IMR-90 (cell line): ENCODE measurements at regions not wholly inside any gene's neighbourhood (a gene's known extent, or its start where the extent isn't known, plus 50 kb on each side); places are given as distances from the start of the nearest gene placed in this dataset.

Source experiments
- ATAC-seq: fragments of 200-7000 bp; cut with Tn5 transposase; 2 replicates; pipeline ENCODE4 v1.9.1; 2020; ENCODE audit warnings: low read depth, mild to moderate bottlenecking, moderate library complexity
- BruUV-seq: library from RNA; stranded (reverse); fragments of 400-500 nt; replicated peaks from 2 replicates; lab custom pipeline; 2021; lab: Mats Ljungman, UMichigan
- CTCF ChIA-PET: fragments of 300-600 bp; formaldehyde crosslinking; extraction: SDS; loops from one replicate; lab custom pipeline; 2021; ENCODE audit warnings: antibody characterized with exemption; lab: Yijun Ruan, JAX
- POLR2A ChIA-PET: fragments of 300-600 bp; sonication (Branson Sonifier 250); formaldehyde crosslinking; loops from one replicate; lab custom pipeline; 2022; ENCODE audit warnings: antibody characterized with exemption; ENCODE audit not compliant: unreplicated experiment; lab: Charles Lee
- DNase-seq: peaks from one replicate; pipeline ENCODE4 v3.0.0; 2013
- H2AFZ ChIP-seq: replicated peaks from 2 replicates; pipeline ENCODE3; 2013; ENCODE audit warnings: low read length, mild to moderate bottlenecking; ENCODE audit not compliant: poor library complexity
- H2AK5ac ChIP-seq: 2 replicates; pipeline ENCODE4 v1.6.1; 2013; ENCODE audit warnings: low read depth, low read length, inconsistent platforms
- H2AK9ac ChIP-seq: replicated peaks from 2 replicates; pipeline ENCODE3; 2013; ENCODE audit warnings: mild to moderate bottlenecking, low read depth, low read length, moderate library complexity; ENCODE audit not compliant: poor library complexity
- H2BK120ac ChIP-seq: 2 replicates; pipeline ENCODE4 v1.6.1; 2013; ENCODE audit warnings: low read depth, low read length, inconsistent platforms
- H2BK15ac ChIP-seq: 3 replicates; pipeline ENCODE4 v1.6.1; 2013; ENCODE audit warnings: low read depth, low read length, inconsistent platforms
- H2BK20ac ChIP-seq: 2 replicates; pipeline ENCODE4 v1.6.1; 2013; ENCODE audit warnings: low read depth, mild to moderate bottlenecking, inconsistent platforms, low read length, moderate library complexity
- H2BK5ac ChIP-seq: 2 replicates; pipeline ENCODE4 v1.6.1; 2013; ENCODE audit warnings: mild to moderate bottlenecking, low read depth, low read length, inconsistent platforms; ENCODE audit not compliant: poor library complexity, severe bottlenecking
- H3K14ac ChIP-seq: replicated peaks from 2 replicates; pipeline ENCODE4 v1.6.1; 2013; ENCODE audit warnings: low read depth, low read length, inconsistent platforms
- H3K18ac ChIP-seq: 2 replicates; pipeline ENCODE4 v1.6.1; 2013; ENCODE audit warnings: low read depth, low read length, control low read depth
- H3K23ac ChIP-seq: 2 replicates; pipeline ENCODE4 v1.6.1; 2013; ENCODE audit warnings: low read depth, low read length, inconsistent platforms
- H3K27ac ChIP-seq: 2 replicates; pipeline ENCODE4 v1.5.1; 2013; ENCODE audit warnings: mild to moderate bottlenecking, control low read depth, low read length; ENCODE audit not compliant: insufficient read depth
- H3K27me3 ChIP-seq: 2 replicates; pipeline ENCODE4 v1.6.1; 2013; ENCODE audit warnings: low read length; ENCODE audit not compliant: control insufficient read depth, insufficient read depth
- H3K36me3 ChIP-seq: 2 replicates; pipeline ENCODE4 v1.6.1; 2013; ENCODE audit warnings: low read length, mixed read lengths; ENCODE audit not compliant: control insufficient read depth, insufficient read depth
- H3K4ac ChIP-seq: 2 replicates; pipeline ENCODE4 v1.6.1; 2013; ENCODE audit warnings: low read depth, low read length, inconsistent platforms
- H3K4me1 ChIP-seq: 2 replicates; pipeline ENCODE4 v1.6.1; 2013; ENCODE audit warnings: low read length, mixed read lengths; ENCODE audit not compliant: control insufficient read depth, insufficient read depth
- H3K4me2 ChIP-seq: 2 replicates; pipeline ENCODE4 v1.6.1; 2013; ENCODE audit warnings: low read depth, mild to moderate bottlenecking, control low read depth, low read length, moderate library complexity
- H3K4me3 ChIP-seq: 2 replicates; pipeline ENCODE4 v1.5.1; 2013; ENCODE audit warnings: low read depth, mild to moderate bottlenecking, control low read depth, low read length, moderate library complexity; ENCODE audit not compliant: insufficient read depth
- H3K56ac ChIP-seq: 2 replicates; pipeline ENCODE4 v1.6.1; 2013; ENCODE audit warnings: low read length, inconsistent platforms; ENCODE audit not compliant: insufficient read depth; ENCODE audit errors: extremely low read depth
- H3K79me1 ChIP-seq, 2 experiments: 2 replicates each; pipeline ENCODE4 v1.6.1; 2013; ENCODE audit warnings: low read length in 2 of 2, inconsistent platforms in 1 of 2, low read depth in 1 of 2
- H3K9ac ChIP-seq: 2 replicates; pipeline ENCODE4 v1.6.1; 2013; ENCODE audit warnings: low read depth, low read length, control low read depth
- H3K9me1 ChIP-seq: 2 replicates; pipeline ENCODE4 v1.6.1; 2013; ENCODE audit warnings: low read length, inconsistent platforms; ENCODE audit not compliant: insufficient read depth
- H3K9me3 ChIP-seq: 2 replicates; pipeline ENCODE4 v1.6.1; 2013; ENCODE audit warnings: low read length; ENCODE audit not compliant: control insufficient read depth, insufficient read depth
- H4K20me1 ChIP-seq: 2 replicates; pipeline ENCODE4 v1.6.1; 2013; ENCODE audit warnings: low read length, inconsistent platforms; ENCODE audit not compliant: insufficient read depth
- H4K5ac ChIP-seq: 2 replicates; pipeline ENCODE4 v1.6.1; 2013; ENCODE audit warnings: mild to moderate bottlenecking, low read depth, low read length, control low read depth
- H4K8ac ChIP-seq, 2 experiments: 2 replicates each; pipeline ENCODE4 v1.6.1; 2013; ENCODE audit warnings: low read depth in 2 of 2, low read length in 2 of 2, control low read depth in 1 of 2, inconsistent platforms in 1 of 2
- H4K91ac ChIP-seq: 2 replicates; pipeline ENCODE4 v1.6.1; 2013; ENCODE audit warnings: low read depth, low read length, inconsistent platforms; ENCODE audit not compliant: insufficient read depth
- CEBPB ChIP-seq: IDR thresholded peaks from 2 replicates; pipeline ENCODE4 v1.6.1; 2012; ENCODE audit warnings: low read depth, low read length, improper control_type of control experiment
- ELK1 ChIP-seq: fragments of 150-350 bp; IDR thresholded peaks from 2 replicates; pipeline ENCODE4 v1.6.1; 2016; ENCODE audit warnings: low read depth, mild to moderate bottlenecking, low read length, moderate library complexity, borderline replicate concordance
- MAZ ChIP-seq: IDR thresholded peaks from 2 replicates; pipeline ENCODE4 v1.6.1; 2012; ENCODE audit warnings: low read depth, mild to moderate bottlenecking, low read length, improper control_type of control experiment, moderate library complexity, borderline replicate concordance
- NFE2L2 ChIP-seq: fragments of 150-350 bp; IDR thresholded peaks from 2 replicates; pipeline ENCODE4 v1.6.1; 2016; ENCODE audit warnings: low read depth, mild to moderate bottlenecking, low read length
- POLR2A ChIP-seq: IDR thresholded peaks from 2 replicates; pipeline ENCODE4 v1.6.1; 2012; ENCODE audit warnings: mild to moderate bottlenecking, low read depth, low read length
- RAD21 ChIP-seq: IDR thresholded peaks from 2 replicates; pipeline ENCODE4 v1.6.1; 2012; ENCODE audit warnings: low read length, improper control_type of control experiment
- RCOR1 ChIP-seq: IDR thresholded peaks from 2 replicates; pipeline ENCODE4 v1.6.1; 2012; ENCODE audit warnings: mild to moderate bottlenecking, low read length, improper control_type of control experiment; ENCODE audit not compliant: insufficient replicate concordance
- RFX5 ChIP-seq: IDR thresholded peaks from 2 replicates; pipeline ENCODE4 v1.8.0; 2012; ENCODE audit warnings: low read depth, mild to moderate bottlenecking, low read length, moderate library complexity
- USF2 ChIP-seq: fragments of 150-350 bp; IDR thresholded peaks from 2 replicates; pipeline ENCODE4 v1.6.1; 2017; ENCODE audit warnings: mild to moderate bottlenecking, antibody characterized with exemption, low read length, low read depth
- WGBS, 2 experiments: methylation state at CpG; one replicate each; pipeline versions ENCODE4 v1.1.5 to v1.1.7; 2013; ENCODE audit warnings: missing lambda C conversion rate in 2 of 2; ENCODE audit not compliant: insufficient read length in 1 of 2; ENCODE audit errors: extremely low coverage in 2 of 2; 5-methylcytosine and 5-hydroxymethylcytosine counted together
- dilution Hi-C: fragments of 300-500 bp; cut with HindIII; formaldehyde crosslinking; loops from one replicate; pipeline ENCODE4 v1.14.3; 2018; ENCODE audit warnings: low sequenced_read_pairs; ENCODE audit not compliant: unreplicated experiment
- in situ Hi-C: fragments of 300-500 bp; cut with MboI; formaldehyde crosslinking; loops from 3 replicates; pipeline ENCODE4 v1.14.3; 2019; ENCODE audit warnings: low sequenced_read_pairs, inconsistent platforms, mixed read lengths
- intact Hi-C: fragments of 100-400 bp; cut with micrococcal nuclease; formaldehyde crosslinking; loops from 2 replicates; pipeline ENCODE4 v1.10.0; 2022
- TF ChIP-seq, protein P1 (sequence below): conservative IDR thresholded peaks from 2 replicates; pipeline ENCODE4 v1.5.1; 2012; ENCODE audit warnings: mild to moderate bottlenecking, low read depth, low read length, improper control_type of control experiment

DNA sequence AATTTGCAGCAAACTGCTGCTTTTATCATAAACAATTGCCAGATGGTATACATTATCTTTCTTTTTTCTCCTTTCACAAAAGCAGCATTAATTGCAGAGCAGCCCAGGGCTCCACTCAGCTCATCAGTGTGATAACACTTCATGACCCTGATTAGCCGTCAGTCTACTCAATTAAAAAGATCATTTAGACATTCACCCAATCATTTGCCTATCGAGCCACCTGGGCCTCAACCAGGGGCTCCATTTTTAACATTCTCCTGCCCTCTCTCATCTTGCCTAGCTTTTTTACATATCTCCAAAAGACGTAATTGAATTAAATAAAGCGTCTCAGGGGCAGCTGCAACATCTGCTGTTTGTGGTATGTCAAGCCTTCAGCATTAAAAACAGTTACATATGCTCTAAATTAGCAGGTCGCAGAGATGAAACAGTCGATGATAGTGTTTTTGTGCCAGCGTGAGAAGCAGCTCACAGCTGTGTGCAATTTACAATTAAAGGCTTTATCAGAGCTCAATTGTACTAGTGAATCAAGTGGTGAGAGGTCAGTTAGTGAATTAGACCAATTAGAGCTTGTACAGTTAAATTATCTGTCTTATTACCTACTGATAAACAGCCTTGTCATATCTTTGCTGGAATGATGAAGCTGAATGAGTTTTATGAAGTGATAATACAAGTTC lies 522.5 kb downstream of the ETV1 start:
- no peak overlapping the region for H3K18ac ChIP-seq
- no peak overlapping the region for H3K9ac ChIP-seq
- H4K91ac ChIP-seq = no peak overlapping the region
- no peak overlapping the region for H3K14ac ChIP-seq
- intact Hi-C loops (no loop called here), in situ Hi-C loops (no loop called here), dilution Hi-C loops (no loop called here)
- no peaks in the 10 kb centered on the region for H4K20me1 ChIP-seq
- H3K9me3 ChIP-seq = no peaks in the 10 kb centered on the region
- CTCF ChIA-PET = no interaction called here
- no peak overlapping the region for H2AK5ac ChIP-seq
- ATAC-seq (no peak; the same call in 1 of the 2 replicates), DNase-seq (no peak)
- H2BK15ac ChIP-seq = no peak overlapping the region
- H3K4ac ChIP-seq = no peak overlapping the region
- no peaks in the 10 kb centered on the region for H3K9me1 ChIP-seq
- H3K23ac ChIP-seq = no peak overlapping the region
- POLR2A ChIA-PET = no interaction called here
- no peaks in the 10 kb centered on the region for H3K27me3 ChIP-seq
- no peak overlapping the region for H3K4me3 ChIP-seq
- no peak overlapping the region for H2AFZ ChIP-seq
- no peak overlapping the region for H4K5ac ChIP-seq
- H2BK5ac ChIP-seq = no peak overlapping the region
- BruUV-seq = no TSS peak
- TF ChIP-seq MAZ (no peak), RAD21 (no peak), ELK1 (no peak), RCOR1 (no peak), NFE2L2 (no peak), RFX5 (no peak), USF2 (no peak), CEBPB (no peak), POLR2A (no peak)
- TF ChIP-seq, protein P1, sequence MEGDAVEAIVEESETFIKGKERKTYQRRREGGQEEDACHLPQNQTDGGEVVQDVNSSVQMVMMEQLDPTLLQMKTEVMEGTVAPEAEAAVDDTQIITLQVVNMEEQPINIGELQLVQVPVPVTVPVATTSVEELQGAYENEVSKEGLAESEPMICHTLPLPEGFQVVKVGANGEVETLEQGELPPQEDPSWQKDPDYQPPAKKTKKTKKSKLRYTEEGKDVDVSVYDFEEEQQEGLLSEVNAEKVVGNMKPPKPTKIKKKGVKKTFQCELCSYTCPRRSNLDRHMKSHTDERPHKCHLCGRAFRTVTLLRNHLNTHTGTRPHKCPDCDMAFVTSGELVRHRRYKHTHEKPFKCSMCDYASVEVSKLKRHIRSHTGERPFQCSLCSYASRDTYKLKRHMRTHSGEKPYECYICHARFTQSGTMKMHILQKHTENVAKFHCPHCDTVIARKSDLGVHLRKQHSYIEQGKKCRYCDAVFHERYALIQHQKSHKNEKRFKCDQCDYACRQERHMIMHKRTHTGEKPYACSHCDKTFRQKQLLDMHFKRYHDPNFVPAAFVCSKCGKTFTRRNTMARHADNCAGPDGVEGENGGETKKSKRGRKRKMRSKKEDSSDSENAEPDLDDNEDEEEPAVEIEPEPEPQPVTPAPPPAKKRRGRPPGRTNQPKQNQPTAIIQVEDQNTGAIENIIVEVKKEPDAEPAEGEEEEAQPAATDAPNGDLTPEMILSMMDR = no peak
- H3K4me1 ChIP-seq = no peaks in the 10 kb centered on the region
- no peaks in the 10 kb centered on the region for H3K79me1 ChIP-seq
- no peak overlapping the region for H3K4me2 ChIP-seq
- H3K56ac ChIP-seq = no peak overlapping the region
- no peak overlapping the region for H2BK20ac ChIP-seq
- no peak overlapping the region for H2BK120ac ChIP-seq
- no CpG with 5 or more reads among the region's 7 CpGs for WGBS, 2 experiments
- no peak overlapping the region for H3K27ac ChIP-seq
- H3K36me3 ChIP-seq = no peaks in the 10 kb centered on the region
- H4K8ac ChIP-seq = no peak overlapping the region
- H2AK9ac ChIP-seq = no peak overlapping the region
